GM23338 (cell line): ENCODE measurements at regions not wholly inside any gene's neighbourhood (a gene's known extent, or its start where the extent isn't known, plus 50 kb on each side); places are given as distances from the start of the nearest gene placed in this dataset.

ENCODE experiments used
- EZH2 ChIP-seq: fragments of 200-600 bp; sonication (generic); IDR thresholded peaks from one replicate; pipeline ENCODE4 v1.8.0; 2017; ENCODE audit warnings: antibody characterized with exemption, mild to moderate bottlenecking, low read depth; ENCODE audit not compliant: unreplicated experiment
- EZH2phosphoT487 ChIP-seq: fragments of 200-600 bp; sonication (generic); IDR thresholded peaks from one replicate; pipeline ENCODE4 v1.8.1; 2018; ENCODE audit warnings: antibody characterized with exemption; ENCODE audit not compliant: unreplicated experiment
- JUNB ChIP-seq: IDR thresholded peaks from one replicate; pipeline ENCODE4 v1.6.1; 2016; ENCODE audit warnings: antibody characterized with exemption; ENCODE audit not compliant: unreplicated experiment
- POLR2AphosphoS5 ChIP-seq: IDR thresholded peaks from 2 replicates; pipeline ENCODE4 v1.6.1; 2016; ENCODE audit warnings: antibody characterized with exemption, low read depth
- STAT1 ChIP-seq: IDR thresholded peaks from one replicate; pipeline ENCODE4 v1.6.1; 2016; ENCODE audit warnings: antibody characterized with exemption; ENCODE audit not compliant: unreplicated experiment
- TF ChIP-seq, protein P1 (sequence below), 2 experiments: fragments of 200-600 bp in 1 of 2; sonication (generic) in 1 of 2; conservative IDR thresholded peaks; 2 replicates each; pipeline versions ENCODE4 v1.5.1 to v1.6.1; 2016 to 2017; ENCODE audit warnings: antibody characterized with exemption in 2 of 2, low read depth in 2 of 2, mild to moderate bottlenecking in 2 of 2, moderate library complexity in 1 of 2
- TF ChIP-seq, protein P2 (sequence below): IDR thresholded peaks from 2 replicates; pipeline ENCODE4 v1.6.1; 2016; ENCODE audit warnings: antibody characterized with exemption

DNA sequence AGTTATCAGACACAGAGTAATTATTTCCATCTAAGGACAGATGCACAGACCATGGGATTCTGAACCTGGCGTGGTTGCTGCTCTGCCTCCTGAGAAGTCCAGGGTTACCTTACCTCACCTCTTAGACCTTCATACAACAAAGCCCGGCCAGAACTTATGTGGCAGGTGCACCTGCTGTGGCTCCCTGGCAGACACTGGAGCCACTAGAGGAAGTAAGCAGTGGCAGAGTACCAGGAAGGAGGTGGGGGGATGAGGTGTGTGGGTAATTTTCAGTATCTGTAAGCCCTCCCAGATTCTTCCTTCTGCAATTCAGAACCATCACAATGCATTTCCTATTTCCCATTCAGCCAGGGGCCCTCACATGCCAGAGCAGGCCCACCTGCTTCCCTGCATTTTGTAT, 106.1 kb upstream of the DOCK9 start:
- TF ChIP-seq, protein P1, sequence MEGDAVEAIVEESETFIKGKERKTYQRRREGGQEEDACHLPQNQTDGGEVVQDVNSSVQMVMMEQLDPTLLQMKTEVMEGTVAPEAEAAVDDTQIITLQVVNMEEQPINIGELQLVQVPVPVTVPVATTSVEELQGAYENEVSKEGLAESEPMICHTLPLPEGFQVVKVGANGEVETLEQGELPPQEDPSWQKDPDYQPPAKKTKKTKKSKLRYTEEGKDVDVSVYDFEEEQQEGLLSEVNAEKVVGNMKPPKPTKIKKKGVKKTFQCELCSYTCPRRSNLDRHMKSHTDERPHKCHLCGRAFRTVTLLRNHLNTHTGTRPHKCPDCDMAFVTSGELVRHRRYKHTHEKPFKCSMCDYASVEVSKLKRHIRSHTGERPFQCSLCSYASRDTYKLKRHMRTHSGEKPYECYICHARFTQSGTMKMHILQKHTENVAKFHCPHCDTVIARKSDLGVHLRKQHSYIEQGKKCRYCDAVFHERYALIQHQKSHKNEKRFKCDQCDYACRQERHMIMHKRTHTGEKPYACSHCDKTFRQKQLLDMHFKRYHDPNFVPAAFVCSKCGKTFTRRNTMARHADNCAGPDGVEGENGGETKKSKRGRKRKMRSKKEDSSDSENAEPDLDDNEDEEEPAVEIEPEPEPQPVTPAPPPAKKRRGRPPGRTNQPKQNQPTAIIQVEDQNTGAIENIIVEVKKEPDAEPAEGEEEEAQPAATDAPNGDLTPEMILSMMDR (conservative IDR thresholded peaks at IDR 0.05; ENCODE audit: low read depth in 2 of 2): no peak
- TF ChIP-seq JUNB: no peak
- TF ChIP-seq, protein P2, sequence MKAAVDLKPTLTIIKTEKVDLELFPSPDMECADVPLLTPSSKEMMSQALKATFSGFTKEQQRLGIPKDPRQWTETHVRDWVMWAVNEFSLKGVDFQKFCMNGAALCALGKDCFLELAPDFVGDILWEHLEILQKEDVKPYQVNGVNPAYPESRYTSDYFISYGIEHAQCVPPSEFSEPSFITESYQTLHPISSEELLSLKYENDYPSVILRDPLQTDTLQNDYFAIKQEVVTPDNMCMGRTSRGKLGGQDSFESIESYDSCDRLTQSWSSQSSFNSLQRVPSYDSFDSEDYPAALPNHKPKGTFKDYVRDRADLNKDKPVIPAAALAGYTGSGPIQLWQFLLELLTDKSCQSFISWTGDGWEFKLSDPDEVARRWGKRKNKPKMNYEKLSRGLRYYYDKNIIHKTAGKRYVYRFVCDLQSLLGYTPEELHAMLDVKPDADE: no peak
- TF ChIP-seq POLR2AphosphoS5: no peak
- no peak for TF ChIP-seq STAT1
- no peak for TF ChIP-seq EZH2phosphoT487
- TF ChIP-seq EZH2: no peak
